IMR-90 (cell line): ENCODE measurements at regions not wholly inside any gene's neighbourhood (a gene's known extent, or its start where the extent isn't known, plus 50 kb on each side); places are given as distances from the start of the nearest gene placed in this dataset.

Experiments used
- ATAC-seq: fragments of 200-7000 bp; cut with Tn5 transposase; 2 replicates; pipeline ENCODE4 v1.9.1; 2020; ENCODE audit warnings: low read depth, mild to moderate bottlenecking, moderate library complexity
- BruUV-seq: library from RNA; stranded (reverse); fragments of 400-500 nt; replicated peaks from 2 replicates; lab custom pipeline; 2021; lab: Mats Ljungman, UMichigan
- CTCF ChIA-PET: fragments of 300-600 bp; formaldehyde crosslinking; extraction: SDS; loops from one replicate; lab custom pipeline; 2021; ENCODE audit warnings: antibody characterized with exemption; lab: Yijun Ruan, JAX
- POLR2A ChIA-PET: fragments of 300-600 bp; sonication (Branson Sonifier 250); formaldehyde crosslinking; loops from one replicate; lab custom pipeline; 2022; ENCODE audit warnings: antibody characterized with exemption; ENCODE audit not compliant: unreplicated experiment; lab: Charles Lee
- DNase-seq: peaks from one replicate; pipeline ENCODE4 v3.0.0; 2013
- H2AFZ ChIP-seq: replicated peaks from 2 replicates; pipeline ENCODE3; 2013; ENCODE audit warnings: low read length, mild to moderate bottlenecking; ENCODE audit not compliant: poor library complexity
- H2AK5ac ChIP-seq: 2 replicates; pipeline ENCODE4 v1.6.1; 2013; ENCODE audit warnings: low read depth, low read length, inconsistent platforms
- H2AK9ac ChIP-seq: replicated peaks from 2 replicates; pipeline ENCODE3; 2013; ENCODE audit warnings: mild to moderate bottlenecking, low read depth, low read length, moderate library complexity; ENCODE audit not compliant: poor library complexity
- H2BK120ac ChIP-seq: 2 replicates; pipeline ENCODE4 v1.6.1; 2013; ENCODE audit warnings: low read depth, low read length, inconsistent platforms
- H2BK15ac ChIP-seq: 3 replicates; pipeline ENCODE4 v1.6.1; 2013; ENCODE audit warnings: low read depth, low read length, inconsistent platforms
- H2BK20ac ChIP-seq: 2 replicates; pipeline ENCODE4 v1.6.1; 2013; ENCODE audit warnings: low read depth, mild to moderate bottlenecking, inconsistent platforms, low read length, moderate library complexity
- H2BK5ac ChIP-seq: 2 replicates; pipeline ENCODE4 v1.6.1; 2013; ENCODE audit warnings: mild to moderate bottlenecking, low read depth, low read length, inconsistent platforms; ENCODE audit not compliant: poor library complexity, severe bottlenecking
- H3K14ac ChIP-seq: replicated peaks from 2 replicates; pipeline ENCODE4 v1.6.1; 2013; ENCODE audit warnings: low read depth, low read length, inconsistent platforms
- H3K18ac ChIP-seq: 2 replicates; pipeline ENCODE4 v1.6.1; 2013; ENCODE audit warnings: low read depth, low read length, control low read depth
- H3K23ac ChIP-seq: 2 replicates; pipeline ENCODE4 v1.6.1; 2013; ENCODE audit warnings: low read depth, low read length, inconsistent platforms
- H3K27ac ChIP-seq: 2 replicates; pipeline ENCODE4 v1.5.1; 2013; ENCODE audit warnings: mild to moderate bottlenecking, control low read depth, low read length; ENCODE audit not compliant: insufficient read depth
- H3K27me3 ChIP-seq: 2 replicates; pipeline ENCODE4 v1.6.1; 2013; ENCODE audit warnings: low read length; ENCODE audit not compliant: control insufficient read depth, insufficient read depth
- H3K36me3 ChIP-seq: 2 replicates; pipeline ENCODE4 v1.6.1; 2013; ENCODE audit warnings: low read length, mixed read lengths; ENCODE audit not compliant: control insufficient read depth, insufficient read depth
- H3K4ac ChIP-seq: 2 replicates; pipeline ENCODE4 v1.6.1; 2013; ENCODE audit warnings: low read depth, low read length, inconsistent platforms
- H3K4me1 ChIP-seq: 2 replicates; pipeline ENCODE4 v1.6.1; 2013; ENCODE audit warnings: low read length, mixed read lengths; ENCODE audit not compliant: control insufficient read depth, insufficient read depth
- H3K4me2 ChIP-seq: 2 replicates; pipeline ENCODE4 v1.6.1; 2013; ENCODE audit warnings: low read depth, mild to moderate bottlenecking, control low read depth, low read length, moderate library complexity
- H3K4me3 ChIP-seq: 2 replicates; pipeline ENCODE4 v1.5.1; 2013; ENCODE audit warnings: low read depth, mild to moderate bottlenecking, control low read depth, low read length, moderate library complexity; ENCODE audit not compliant: insufficient read depth
- H3K56ac ChIP-seq: 2 replicates; pipeline ENCODE4 v1.6.1; 2013; ENCODE audit warnings: low read length, inconsistent platforms; ENCODE audit not compliant: insufficient read depth; ENCODE audit errors: extremely low read depth
- H3K79me1 ChIP-seq, 2 experiments: 2 replicates each; pipeline ENCODE4 v1.6.1; 2013; ENCODE audit warnings: low read length in 2 of 2, inconsistent platforms in 1 of 2, low read depth in 1 of 2
- H3K9ac ChIP-seq: 2 replicates; pipeline ENCODE4 v1.6.1; 2013; ENCODE audit warnings: low read depth, low read length, control low read depth
- H3K9me1 ChIP-seq: 2 replicates; pipeline ENCODE4 v1.6.1; 2013; ENCODE audit warnings: low read length, inconsistent platforms; ENCODE audit not compliant: insufficient read depth
- H3K9me3 ChIP-seq: 2 replicates; pipeline ENCODE4 v1.6.1; 2013; ENCODE audit warnings: low read length; ENCODE audit not compliant: control insufficient read depth, insufficient read depth
- H4K20me1 ChIP-seq: 2 replicates; pipeline ENCODE4 v1.6.1; 2013; ENCODE audit warnings: low read length, inconsistent platforms; ENCODE audit not compliant: insufficient read depth
- H4K5ac ChIP-seq: 2 replicates; pipeline ENCODE4 v1.6.1; 2013; ENCODE audit warnings: mild to moderate bottlenecking, low read depth, low read length, control low read depth
- H4K8ac ChIP-seq, 2 experiments: 2 replicates each; pipeline ENCODE4 v1.6.1; 2013; ENCODE audit warnings: low read depth in 2 of 2, low read length in 2 of 2, control low read depth in 1 of 2, inconsistent platforms in 1 of 2
- H4K91ac ChIP-seq: 2 replicates; pipeline ENCODE4 v1.6.1; 2013; ENCODE audit warnings: low read depth, low read length, inconsistent platforms; ENCODE audit not compliant: insufficient read depth
- CHD1 ChIP-seq: IDR thresholded peaks from 2 replicates; pipeline ENCODE4 v1.6.1; 2012; ENCODE audit warnings: low read depth, low read length, improper control_type of control experiment
- MAFK ChIP-seq: IDR thresholded peaks from 2 replicates; pipeline ENCODE4 v1.6.1; 2012; ENCODE audit warnings: low read depth, low read length, improper control_type of control experiment
- MXI1 ChIP-seq: IDR thresholded peaks from 2 replicates; pipeline ENCODE4 v1.6.1; 2012; ENCODE audit warnings: low read depth, mild to moderate bottlenecking, low read length, moderate library complexity, borderline replicate concordance
- NFE2L2 ChIP-seq: fragments of 150-350 bp; IDR thresholded peaks from 2 replicates; pipeline ENCODE4 v1.6.1; 2016; ENCODE audit warnings: low read depth, mild to moderate bottlenecking, low read length
- POLR2A ChIP-seq: IDR thresholded peaks from 2 replicates; pipeline ENCODE4 v1.6.1; 2012; ENCODE audit warnings: mild to moderate bottlenecking, low read depth, low read length
- WGBS, 2 experiments: methylation state at CpG; one replicate each; pipeline versions ENCODE4 v1.1.5 to v1.1.7; 2013; ENCODE audit warnings: missing lambda C conversion rate in 2 of 2; ENCODE audit not compliant: insufficient read length in 1 of 2; ENCODE audit errors: extremely low coverage in 2 of 2; 5-methylcytosine and 5-hydroxymethylcytosine counted together
- dilution Hi-C: fragments of 300-500 bp; cut with HindIII; formaldehyde crosslinking; loops from one replicate; pipeline ENCODE4 v1.14.3; 2018; ENCODE audit warnings: low sequenced_read_pairs; ENCODE audit not compliant: unreplicated experiment
- in situ Hi-C: fragments of 300-500 bp; cut with MboI; formaldehyde crosslinking; loops from 3 replicates; pipeline ENCODE4 v1.14.3; 2019; ENCODE audit warnings: low sequenced_read_pairs, inconsistent platforms, mixed read lengths
- intact Hi-C: fragments of 100-400 bp; cut with micrococcal nuclease; formaldehyde crosslinking; loops from 2 replicates; pipeline ENCODE4 v1.10.0; 2022
- TF ChIP-seq, protein P1 (sequence below): conservative IDR thresholded peaks from 2 replicates; pipeline ENCODE4 v1.5.1; 2012; ENCODE audit warnings: mild to moderate bottlenecking, low read depth, low read length, improper control_type of control experiment
- TF ChIP-seq, protein P2 (sequence below): fragments of 150-350 bp; IDR thresholded peaks from 2 replicates; pipeline ENCODE4 v1.6.1; 2016; ENCODE audit warnings: low read depth, mild to moderate bottlenecking, low read length, moderate library complexity, borderline replicate concordance

DNA sequence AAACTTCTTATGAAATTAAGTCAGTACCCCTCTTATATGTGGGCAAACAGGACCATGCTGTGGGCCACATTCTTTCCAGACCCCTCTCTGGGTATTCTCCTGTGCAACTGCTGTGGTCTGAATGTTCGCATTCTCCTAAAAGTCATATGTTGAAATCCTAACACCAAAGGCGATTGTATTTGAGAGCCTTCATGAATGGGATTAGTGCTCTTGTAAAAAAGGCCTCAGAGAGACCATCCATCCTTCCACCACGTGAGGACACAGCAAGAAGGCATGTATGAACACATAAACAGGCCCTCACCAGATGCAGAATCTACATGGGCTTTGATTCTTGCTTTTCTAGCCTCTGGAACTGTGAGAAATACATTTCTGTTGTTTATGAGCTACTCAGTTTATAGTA, 68.0 kb upstream of the NAALADL2 start:
- no peak overlapping the region for H3K4me3 ChIP-seq
- WGBS, 2 experiments, result no CpG with 5 or more reads among the region's 3 CpGs
- ChIA-PET CTCF (interaction anchor here (0.8 kb wide), 1 partner anchor 22 kb away, joined by 3 read pairs; no protein-coding TSS in a partner anchor), POLR2A (no interaction called here)
- no peak overlapping the region for H3K4ac ChIP-seq
- dilution Hi-C loops, result no loop called here
- no peak overlapping the region for H2AFZ ChIP-seq
- H2AK5ac ChIP-seq, result no peak overlapping the region
- H3K79me1 ChIP-seq, result no peaks in the 10 kb centered on the region
- no peak overlapping the region for H2AK9ac ChIP-seq
- H3K9ac ChIP-seq, result no peak overlapping the region
- H4K91ac ChIP-seq, result no peak overlapping the region
- H4K8ac ChIP-seq, result no peak overlapping the region
- ATAC-seq (no peak), DNase-seq (no peak)
- in situ Hi-C loops, result no loop called here
- no peaks in the 10 kb centered on the region for H3K36me3 ChIP-seq
- TF ChIP-seq MXI1 (no peak), POLR2A (no peak), MAFK (no peak), CHD1 (no peak), NFE2L2 (no peak)
- TF ChIP-seq, protein P1, sequence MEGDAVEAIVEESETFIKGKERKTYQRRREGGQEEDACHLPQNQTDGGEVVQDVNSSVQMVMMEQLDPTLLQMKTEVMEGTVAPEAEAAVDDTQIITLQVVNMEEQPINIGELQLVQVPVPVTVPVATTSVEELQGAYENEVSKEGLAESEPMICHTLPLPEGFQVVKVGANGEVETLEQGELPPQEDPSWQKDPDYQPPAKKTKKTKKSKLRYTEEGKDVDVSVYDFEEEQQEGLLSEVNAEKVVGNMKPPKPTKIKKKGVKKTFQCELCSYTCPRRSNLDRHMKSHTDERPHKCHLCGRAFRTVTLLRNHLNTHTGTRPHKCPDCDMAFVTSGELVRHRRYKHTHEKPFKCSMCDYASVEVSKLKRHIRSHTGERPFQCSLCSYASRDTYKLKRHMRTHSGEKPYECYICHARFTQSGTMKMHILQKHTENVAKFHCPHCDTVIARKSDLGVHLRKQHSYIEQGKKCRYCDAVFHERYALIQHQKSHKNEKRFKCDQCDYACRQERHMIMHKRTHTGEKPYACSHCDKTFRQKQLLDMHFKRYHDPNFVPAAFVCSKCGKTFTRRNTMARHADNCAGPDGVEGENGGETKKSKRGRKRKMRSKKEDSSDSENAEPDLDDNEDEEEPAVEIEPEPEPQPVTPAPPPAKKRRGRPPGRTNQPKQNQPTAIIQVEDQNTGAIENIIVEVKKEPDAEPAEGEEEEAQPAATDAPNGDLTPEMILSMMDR, result no peak
- TF ChIP-seq, protein P2, sequence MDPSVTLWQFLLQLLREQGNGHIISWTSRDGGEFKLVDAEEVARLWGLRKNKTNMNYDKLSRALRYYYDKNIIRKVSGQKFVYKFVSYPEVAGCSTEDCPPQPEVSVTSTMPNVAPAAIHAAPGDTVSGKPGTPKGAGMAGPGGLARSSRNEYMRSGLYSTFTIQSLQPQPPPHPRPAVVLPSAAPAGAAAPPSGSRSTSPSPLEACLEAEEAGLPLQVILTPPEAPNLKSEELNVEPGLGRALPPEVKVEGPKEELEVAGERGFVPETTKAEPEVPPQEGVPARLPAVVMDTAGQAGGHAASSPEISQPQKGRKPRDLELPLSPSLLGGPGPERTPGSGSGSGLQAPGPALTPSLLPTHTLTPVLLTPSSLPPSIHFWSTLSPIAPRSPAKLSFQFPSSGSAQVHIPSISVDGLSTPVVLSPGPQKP, result no peak
- no peak overlapping the region for H2BK120ac ChIP-seq
- no peak overlapping the region for H3K18ac ChIP-seq
- H3K4me1 ChIP-seq, result no peaks in the 10 kb centered on the region
- no peaks in the 10 kb centered on the region for H3K27me3 ChIP-seq
- no peak overlapping the region for H2BK15ac ChIP-seq
- no TSS peak for BruUV-seq
- H3K56ac ChIP-seq, result no peak overlapping the region
- H3K9me1 ChIP-seq, result no peaks in the 10 kb centered on the region
- intact Hi-C loops, result no loop called here
- H3K9me3 ChIP-seq, result no peaks in the 10 kb centered on the region
- H3K23ac ChIP-seq, result no peak overlapping the region
- no peak overlapping the region for H4K5ac ChIP-seq
- H3K14ac ChIP-seq, result no peak overlapping the region
- no peak overlapping the region for H3K27ac ChIP-seq
- H2BK20ac ChIP-seq, result no peak overlapping the region
- no peak overlapping the region for H2BK5ac ChIP-seq
- no peaks in the 10 kb centered on the region for H4K20me1 ChIP-seq
- H3K4me2 ChIP-seq, result no peak overlapping the region
